SU-DHL-6 (cell line): ENCODE measurements at regions not wholly inside any gene's neighbourhood (a gene's known extent, or its start where the extent isn't known, plus 50 kb on each side); places are given as distances from the start of the nearest gene placed in this dataset.

Source experiments
- CTCF ChIP-seq: fragments of 200-600 bp; sonication (generic); IDR thresholded peaks from one replicate; pipeline ENCODE4 v1.5.1; 2017; ENCODE audit warnings: antibody characterized with exemption, mild to moderate bottlenecking, low read length, moderate library complexity; ENCODE audit not compliant: insufficient read depth, poor library complexity, severe bottlenecking
- EZH2phosphoT487 ChIP-seq: fragments of 200-600 bp; sonication (generic), shearing (Covaris generic); conservative IDR thresholded peaks from 2 replicates; pipeline ENCODE4 v1.6.1; 2018; ENCODE audit warnings: mild to moderate bottlenecking, antibody characterized with exemption, low read length, moderate library complexity, mixed read lengths

DNA sequence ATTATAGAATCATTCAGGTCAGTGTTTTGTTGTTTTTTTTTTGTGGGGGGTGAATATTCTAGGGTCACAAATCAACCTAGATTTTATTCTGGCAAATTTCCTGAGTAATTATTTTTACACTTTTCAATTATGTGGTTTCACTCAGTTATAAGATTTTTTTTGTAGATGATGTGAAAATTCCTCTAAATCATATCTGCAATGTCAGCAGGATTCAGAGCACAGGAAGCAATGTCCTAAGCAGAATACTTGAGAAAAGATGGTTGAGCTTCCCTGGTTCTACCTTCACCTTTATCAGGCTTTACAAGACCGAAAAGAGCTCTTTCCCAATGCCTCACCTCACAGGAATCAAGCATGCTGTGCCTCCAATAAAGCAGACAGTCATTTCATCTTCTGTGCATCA, 124.3 kb downstream of the SLC41A2 start:
- TF ChIP-seq CTCF (no peak), EZH2phosphoT487 (no peak)
